Pancreas (tissue), 10 donors: ENCODE measurements at regions not wholly inside any gene's neighbourhood (a gene's known extent, or its start where the extent isn't known, plus 50 kb on each side); places are given as distances from the start of the nearest gene placed in this dataset.

Experiments
- ATAC-seq, 4 donors: fragments of 200-7000 bp; cut with Tn5 transposase; one replicate each; pipeline versions ENCODE4 v1.8.0 to v1.9.1; 2020; ENCODE audit warnings: mild to moderate bottlenecking in 4 of 4, moderate library complexity in 4 of 4
- DNase-seq, 6 donors: peaks; one replicate each; pipeline ENCODE4 v3.0.0-alpha.2; 2020
- FAIRE-seq: peaks from 2 replicates; lab custom pipeline; 2012; peaks lifted over from hg19 to GRCh38; lab: Jason Lieb, UNC
- H3K27ac ChIP-seq, 4 donors: fragments of 200-600 bp; sonication (generic); 1 replicate in 3 of 4; 2 replicates in 1 of 4; pipeline versions ENCODE4 v1.5.0 to v1.8.0; 2020
- H3K27me3 ChIP-seq, 4 donors: fragments of 200-600 bp; one replicate each; pipeline ENCODE4 v1.8.0; 2021
- H3K36me3 ChIP-seq, 3 donors: fragments of 200-600 bp; sonication (generic) in 1 of 3; one replicate each; pipeline versions ENCODE4 v1.5.0 to v1.8.0; 2020 to 2021
- H3K4me1 ChIP-seq, 3 donors: fragments of 200-600 bp; one replicate each; pipeline ENCODE4 v1.8.0; 2021
- H3K4me3 ChIP-seq, 4 donors: fragments of 200-600 bp; sonication (generic) in 2 of 4; one replicate each; pipeline versions ENCODE4 v1.5.0 to v1.8.0; 2020 to 2021
- H3K9me3 ChIP-seq, 4 donors: fragments of 200-600 bp; one replicate each; pipeline ENCODE4 v1.8.0; 2021
- WGBS, 2 donors: extraction: QIAGEN DNeasy Blood & Tissue Kit; methylation state at CpG; one replicate each; pipeline ENCODE4 v1.1.7; 2013; 5-methylcytosine and 5-hydroxymethylcytosine counted together
- intact Hi-C, 3 donors: fragments of 100-400 bp; cut with DNase I; formaldehyde crosslinking; loops; one replicate each; pipeline versions ENCODE4 v1.11.1 to v1.14.2; 2022
- TF ChIP-seq, protein P1 (sequence below), 4 donors: fragments of 200-600 bp; sonication (generic) in 3 of 4; IDR thresholded peaks; one replicate each; pipeline versions ENCODE4 v1.5.0 to v1.8.0; 2021; ENCODE audit warnings: antibody characterized with exemption in 4 of 4
- donor health status: healthy with polysubstance abuse.
- donor health status: DM: no; HTN: no; CAD: no; lungs with moderate emphysema.
- donor health status: DM: no; HTN: no; CAD: no.
- donor health status: control.
- donor health status: control.
- donor health status: Bipolar disorder and iron deficiency.
- donor health status: DM: yes; HTN: yes; CAD: no.
- donor health status: DM: no; HTN: no; CAD: no.
- donor health status: DM: no; HTN: no; CAD: no.
- donor health status: DM: yes; HTN: yes; CAD: no.

DNA sequence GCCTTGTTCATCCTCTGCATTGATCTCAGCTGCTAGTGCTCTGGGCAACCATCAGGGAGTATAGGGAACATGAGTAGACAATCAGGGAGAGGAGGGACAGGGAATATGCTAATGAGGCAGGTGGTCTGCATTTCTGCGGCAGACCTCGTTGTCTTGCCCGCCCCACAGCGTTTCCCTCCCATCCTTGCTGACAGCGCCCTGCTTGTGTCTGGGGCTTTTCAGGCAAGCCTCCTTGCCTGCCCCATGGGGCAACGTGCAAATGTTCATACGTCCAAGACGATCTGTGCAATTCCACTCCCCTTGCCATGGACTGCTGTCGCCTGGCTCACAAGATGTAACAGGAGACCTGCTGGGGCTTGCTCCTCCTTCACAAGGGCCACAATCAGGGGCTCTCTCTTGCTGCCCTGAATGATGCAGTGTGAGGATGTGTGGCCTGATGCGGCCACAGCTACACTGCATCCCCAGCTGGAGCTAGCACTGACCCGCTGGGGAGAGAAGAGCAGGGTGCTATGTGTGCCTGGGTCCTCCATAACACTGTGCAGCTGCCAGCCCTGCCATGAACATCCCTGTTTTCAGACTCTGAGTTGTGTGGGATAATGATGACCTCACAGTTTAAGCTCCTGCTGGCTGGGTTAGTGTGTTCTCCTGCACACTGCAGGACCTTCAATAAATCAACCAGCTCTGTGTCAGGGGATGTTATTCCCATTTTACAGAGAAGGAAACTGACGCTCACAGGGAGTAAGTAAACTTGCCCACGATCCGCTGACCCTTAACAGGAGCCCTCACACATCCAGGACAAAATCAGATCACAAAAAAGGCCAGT, 211.3 kb downstream of the KLF13 start:
- DNase-seq, result no peak
- intact Hi-C loops, result no loop called here
- H3K27me3 ChIP-seq, result no peaks in the 10 kb centered on the region
- WGBS, 2 donors, result 87 to 91% methylated on average over 14 of the region's 14 CpGs
- H3K36me3 ChIP-seq, result no peaks in the 10 kb centered on the region
- FAIRE-seq, result no peak
- TF ChIP-seq, protein P1, sequence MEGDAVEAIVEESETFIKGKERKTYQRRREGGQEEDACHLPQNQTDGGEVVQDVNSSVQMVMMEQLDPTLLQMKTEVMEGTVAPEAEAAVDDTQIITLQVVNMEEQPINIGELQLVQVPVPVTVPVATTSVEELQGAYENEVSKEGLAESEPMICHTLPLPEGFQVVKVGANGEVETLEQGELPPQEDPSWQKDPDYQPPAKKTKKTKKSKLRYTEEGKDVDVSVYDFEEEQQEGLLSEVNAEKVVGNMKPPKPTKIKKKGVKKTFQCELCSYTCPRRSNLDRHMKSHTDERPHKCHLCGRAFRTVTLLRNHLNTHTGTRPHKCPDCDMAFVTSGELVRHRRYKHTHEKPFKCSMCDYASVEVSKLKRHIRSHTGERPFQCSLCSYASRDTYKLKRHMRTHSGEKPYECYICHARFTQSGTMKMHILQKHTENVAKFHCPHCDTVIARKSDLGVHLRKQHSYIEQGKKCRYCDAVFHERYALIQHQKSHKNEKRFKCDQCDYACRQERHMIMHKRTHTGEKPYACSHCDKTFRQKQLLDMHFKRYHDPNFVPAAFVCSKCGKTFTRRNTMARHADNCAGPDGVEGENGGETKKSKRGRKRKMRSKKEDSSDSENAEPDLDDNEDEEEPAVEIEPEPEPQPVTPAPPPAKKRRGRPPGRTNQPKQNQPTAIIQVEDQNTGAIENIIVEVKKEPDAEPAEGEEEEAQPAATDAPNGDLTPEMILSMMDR (IDR thresholded peaks at IDR 0.05), result no peak
- no peaks in the 10 kb centered on the region for H3K4me1 ChIP-seq
- H3K4me3 ChIP-seq, result no peak overlapping the region
- H3K27ac ChIP-seq, result no peak overlapping the region
- ATAC-seq, result no peak
- H3K9me3 ChIP-seq, result no peaks in the 10 kb centered on the region

DNA sequence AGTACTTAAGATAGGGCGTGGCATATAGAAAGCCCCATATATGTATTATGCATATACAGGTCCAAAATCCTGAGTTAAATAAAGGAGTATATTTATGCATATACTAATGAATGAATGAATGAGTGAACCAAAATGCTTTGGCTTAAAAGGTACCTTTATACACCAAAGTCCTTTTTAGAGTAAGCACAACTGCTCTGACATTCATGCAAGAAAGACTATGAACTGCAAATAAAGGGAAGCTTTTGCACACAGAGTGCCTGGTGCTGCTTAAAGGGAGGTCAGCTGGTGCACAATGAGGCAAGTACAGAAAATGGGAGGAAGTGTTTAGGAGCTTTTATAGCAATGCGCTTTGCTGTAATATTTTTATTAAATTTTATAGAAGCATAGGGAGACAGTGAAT, 214.0 kb downstream of the KLF13 start:
- Histone ChIP-seq H3K4me1 (no peaks in the 10 kb centered on the region), H3K27ac (no peak overlapping the region), H3K4me3 (no peak overlapping the region), H3K9me3 (no peaks in the 10 kb centered on the region), H3K36me3 (no peaks in the 10 kb centered on the region), H3K27me3 (no peaks in the 10 kb centered on the region)
- no peak for ATAC-seq
- DNase-seq, result no peak
- FAIRE-seq, result no peak
- intact Hi-C loops, result no loop called here
- WGBS, 2 donors, result 97 to 98% methylated on average over 2 of the region's 2 CpGs
- TF ChIP-seq, protein P1 (IDR thresholded peaks at IDR 0.05), result no peak

DNA sequence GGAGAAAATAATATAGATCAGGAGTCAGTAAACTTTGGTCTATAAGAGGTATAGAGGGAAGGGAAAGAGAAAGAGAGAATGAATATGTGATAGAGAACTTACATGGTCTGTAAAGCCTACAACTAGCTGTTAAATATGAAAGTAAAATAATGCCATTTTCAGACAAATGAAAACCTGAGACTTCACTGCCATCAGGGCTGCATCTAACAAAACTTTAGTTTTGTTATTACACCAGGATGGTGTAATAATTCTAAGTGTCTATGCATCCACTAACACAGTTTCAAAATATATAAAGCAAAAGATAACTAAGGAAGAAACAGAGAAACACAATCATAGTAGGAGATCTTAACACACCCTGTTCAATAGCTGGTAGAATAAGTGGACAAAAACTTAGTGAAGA, 217.7 kb downstream of the KLF13 start:
- Histone ChIP-seq H3K4me3 (no peak overlapping the region), H3K27ac (no peak overlapping the region), H3K9me3 (no peaks in the 10 kb centered on the region), H3K27me3 (no peaks in the 10 kb centered on the region), H3K36me3 (no peaks in the 10 kb centered on the region), H3K4me1 (no peaks in the 10 kb centered on the region)
- DNase-seq (no peak), FAIRE-seq (no peak), ATAC-seq (no peak)
- TF ChIP-seq, protein P1 (IDR thresholded peaks at IDR 0.05), result no peak
- intact Hi-C loops, result no loop called here

DNA sequence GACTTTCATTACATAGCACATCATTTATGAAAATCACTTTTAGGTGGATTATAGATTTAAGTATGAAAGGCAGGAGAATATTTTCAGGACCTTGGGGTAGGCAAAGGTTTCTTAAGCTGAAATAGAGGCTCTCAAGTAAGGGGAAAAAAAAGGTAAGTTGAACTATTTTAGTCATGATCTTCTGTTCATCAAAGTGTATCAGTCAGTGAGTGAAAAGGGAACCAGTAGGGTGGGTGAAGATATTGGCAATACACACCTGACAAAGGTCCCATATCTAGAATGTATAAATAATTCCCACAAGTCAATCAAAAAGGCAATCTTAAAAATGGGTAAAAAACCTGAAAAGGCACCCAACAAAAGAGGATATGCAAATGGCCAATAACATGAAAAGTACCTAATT, 218.6 kb downstream of the KLF13 start:
- Histone ChIP-seq H3K36me3 (no peaks in the 10 kb centered on the region), H3K9me3 (no peaks in the 10 kb centered on the region), H3K27ac (no peak overlapping the region), H3K27me3 (no peaks in the 10 kb centered on the region), H3K4me1 (no peaks in the 10 kb centered on the region), H3K4me3 (no peak overlapping the region)
- DNase-seq, result no peak
- ATAC-seq, result no peak
- TF ChIP-seq, protein P1 (IDR thresholded peaks at IDR 0.05), result no peak
- no peak for FAIRE-seq
- intact Hi-C loops, result no loop called here

DNA sequence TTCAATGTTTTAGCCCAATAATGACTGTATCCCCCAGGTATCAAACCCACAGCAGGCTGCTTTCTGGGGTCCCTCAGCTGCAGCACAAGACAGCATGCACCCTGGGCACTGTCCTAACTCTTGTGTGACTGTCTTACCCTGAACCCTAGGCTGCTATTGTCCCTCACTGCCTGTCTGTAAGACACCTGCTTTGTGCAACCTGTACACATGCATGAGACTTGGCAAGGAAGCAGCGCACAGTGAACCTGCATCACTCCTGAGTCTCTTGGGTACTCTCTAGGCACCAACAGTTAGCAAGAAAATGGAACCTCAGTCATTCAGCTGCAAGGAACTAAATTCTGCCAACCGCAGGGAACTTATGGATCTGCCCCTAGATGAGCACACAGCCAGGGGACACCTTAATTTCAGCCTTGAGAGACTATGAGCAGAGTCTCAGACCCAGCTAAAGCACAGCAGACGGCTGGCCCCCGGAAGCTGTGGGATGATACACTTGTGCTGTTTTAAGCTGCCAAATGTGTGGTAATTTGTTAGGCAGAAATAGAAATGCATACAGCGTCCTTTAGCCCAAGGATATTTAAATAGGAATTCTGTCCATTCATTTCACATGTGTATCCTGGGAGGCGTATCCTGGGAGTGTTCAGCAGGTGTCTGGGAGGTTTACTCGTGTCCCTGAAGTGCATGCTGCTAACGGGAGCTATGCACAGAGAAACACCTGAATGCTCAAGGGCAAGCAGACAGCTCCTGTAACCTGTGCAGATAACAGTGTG, 223.8 kb downstream of the KLF13 start:
- FAIRE-seq, result no peak
- no peak overlapping the region for H3K4me3 ChIP-seq
- H3K27me3 ChIP-seq, result no peaks in the 10 kb centered on the region
- intact Hi-C loops, result no loop called here
- 62 to 64% methylated on average over 8 of the region's 8 CpGs for WGBS, 2 donors
- H3K27ac ChIP-seq, result no peak overlapping the region
- no peak for DNase-seq
- no peak for ATAC-seq
- no peaks in the 10 kb centered on the region for H3K9me3 ChIP-seq
- TF ChIP-seq, protein P1 (IDR thresholded peaks at IDR 0.05), result no peak
- H3K36me3 ChIP-seq, result no peaks in the 10 kb centered on the region
- H3K4me1 ChIP-seq, result no peaks in the 10 kb centered on the region
